Ovary (tissue), 7 donors: ENCODE measurements at regions not wholly inside any gene's neighbourhood (a gene's known extent, or its start where the extent isn't known, plus 50 kb on each side); places are given as distances from the start of the nearest gene placed in this dataset.

Experiments
- DNase-seq, 5 donors: peaks; one replicate each; pipeline ENCODE4 v3.0.0-alpha.2; 2019 to 2020
- H3K27ac ChIP-seq, 2 donors: fragments of 200-600 bp; one replicate each; pipeline versions ENCODE4 v1.5.1 to v1.8.0; 2019 to 2022
- H3K27me3 ChIP-seq: fragments of 200-600 bp; one replicate; pipeline ENCODE4 v1.8.0; 2022
- H3K36me3 ChIP-seq: fragments of 200-600 bp; sonication (generic); one replicate; pipeline ENCODE4 v1.5.1; 2019
- H3K4me1 ChIP-seq: one replicate; pipeline ENCODE4 v1.8.1; 2013; ENCODE audit warnings: mild to moderate bottlenecking, moderate library complexity; ENCODE audit not compliant: insufficient read depth
- H3K4me3 ChIP-seq: fragments of 200-600 bp; sonication (generic); one replicate; pipeline ENCODE4 v1.5.1; 2017
- H3K9me3 ChIP-seq, 2 donors: fragments of 200-600 bp in 1 of 2; sonication (generic) in 1 of 2; one replicate each; pipeline versions ENCODE4 v1.5.1 to v1.8.1; 2013 to 2019; ENCODE audit warnings: mild to moderate bottlenecking in 1 of 2, moderate library complexity in 1 of 2
- CTCF ChIP-seq, 3 donors: fragments of 450-650 bp in 2 of 3; fragments of 200-600 bp in 1 of 3; IDR thresholded peaks; one replicate each; pipeline versions ENCODE4 v1.5.1 to v1.8.0; 2016 to 2022; ENCODE audit warnings: antibody characterized with exemption in 3 of 3, mild to moderate bottlenecking in 1 of 3
- EP300 ChIP-seq: sonication (generic); formaldehyde crosslinking; IDR thresholded peaks from one replicate; pipeline ENCODE4 v1.6.1; 2017; ENCODE audit warnings: antibody characterized with exemption
- POLR2A ChIP-seq: fragments of 450-650 bp; IDR thresholded peaks from one replicate; pipeline ENCODE4 v1.6.1; 2017; ENCODE audit warnings: antibody characterized with exemption, mild to moderate bottlenecking, moderate library complexity
- WGBS, 3 donors: extraction: QIAGEN DNeasy Blood & Tissue Kit in 1 of 3; methylation state at CpG; one replicate each; pipeline versions ENCODE4 v1.1.5 to v1.1.7; 2013 to 2017; 5-methylcytosine and 5-hydroxymethylcytosine counted together
- intact Hi-C, 4 donors: fragments of 100-400 bp; cut with DNase I; formaldehyde crosslinking; loops; one replicate each; pipeline versions ENCODE4 v1.11.0 to v1.15.1; 2022 to 2023
- donor health status: DM: no; HTN: no; CAD: no; lungs with moderate emphysema.
- donor health status: DM: no; HTN: no; CAD: no.
- donor health status: Bipolar disorder and iron deficiency.
- donor health status: DM: no; HTN: no; CAD: no.
- donor health status: DM: yes; HTN: yes; CAD: no.

GRCh38 chr7:86252406-86252805 is 391.3 kb upstream of the GRM3 start:
- Histone ChIP-seq H3K4me1 (no peaks in the 10 kb centered on the region), H3K9me3 (no peaks in the 10 kb centered on the region), H3K27me3 (no peaks in the 10 kb centered on the region), H3K4me3 (no peak overlapping the region), H3K27ac (no peak overlapping the region), H3K36me3 (no peaks in the 10 kb centered on the region)
- intact Hi-C loops = no loop called here
- WGBS, 3 donors = 88 to 98% (median 91%) methylated on average over 2 of the region's 2 CpGs
- TF ChIP-seq POLR2A (no peak), CTCF (IDR thresholded peaks at IDR 0.05) (no peak), EP300 (no peak)
- DNase-seq = no peak

- intact Hi-C loops = no loop called here
- Histone ChIP-seq H3K4me3 (no peak overlapping the region), H3K9me3 (no peaks in the 10 kb centered on the region), H3K4me1 (no peaks in the 10 kb centered on the region), H3K27ac (no peak overlapping the region), H3K27me3 (no peaks in the 10 kb centered on the region), H3K36me3 (no peaks in the 10 kb centered on the region)
- no peak for DNase-seq
- WGBS, 3 donors = 43 to 64% (median 63%) methylated on average over 1 of the region's 1 CpG
- TF ChIP-seq CTCF (IDR thresholded peaks at IDR 0.05) = no peak
- no peak for TF ChIP-seq POLR2A
- no peak for TF ChIP-seq EP300
These were observed 394.7 kb upstream of the GRM3 start for GRCh38 chr7:86248977-86249376.

GRCh38 chr7:86243171-86243570 is 400.5 kb upstream of the GRM3 start:
- Histone ChIP-seq H3K9me3 (no peaks in the 10 kb centered on the region), H3K27me3 (no peaks in the 10 kb centered on the region), H3K36me3 (no peaks in the 10 kb centered on the region), H3K27ac (no peak overlapping the region), H3K4me1 (no peaks in the 10 kb centered on the region), H3K4me3 (no peak overlapping the region)
- intact Hi-C loops = no loop called here
- no peak for DNase-seq
- TF ChIP-seq POLR2A (no peak), EP300 (no peak)
- 36 to 62% (median 39%) methylated on average over 1 of the region's 1 CpG for WGBS, 3 donors

- H3K27ac ChIP-seq = no peak overlapping the region
- no peaks in the 10 kb centered on the region for H3K36me3 ChIP-seq
- H3K4me1 ChIP-seq = no peaks in the 10 kb centered on the region
- 86 to 98% (median 91%) methylated on average over 3 of the region's 3 CpGs for WGBS, 3 donors
- H3K4me3 ChIP-seq = no peak overlapping the region
- no peaks in the 10 kb centered on the region for H3K27me3 ChIP-seq
- no peak for TF ChIP-seq EP300
- no peak for TF ChIP-seq POLR2A
- TF ChIP-seq CTCF (IDR thresholded peaks at IDR 0.05) = no peak
- intact Hi-C loops = no loop called here
- H3K9me3 ChIP-seq = no peaks in the 10 kb centered on the region
- no peak for DNase-seq
These were observed 417.5 kb upstream of the GRM3 start for GRCh38 chr7:86226191-86226590.

- no peaks in the 10 kb centered on the region for H3K9me3 ChIP-seq
- intact Hi-C loops = no loop called here
- 81 to 100% (median 88%) methylated on average over 1 of the region's 1 CpG for WGBS, 3 donors
These were observed 420.9 kb upstream of the GRM3 start for GRCh38 chr7:86222806-86223205.

More at GRCh38 chr7:86222806-86223205, 420.9 kb upstream of the GRM3 start:
- no peaks in the 10 kb centered on the region for H3K36me3 ChIP-seq
- no peak for TF ChIP-seq POLR2A
- TF ChIP-seq EP300 = no peak
- no peak for TF ChIP-seq CTCF (IDR thresholded peaks at IDR 0.05)
- H3K4me3 ChIP-seq = no peak overlapping the region
- no peak overlapping the region for H3K27ac ChIP-seq
- no peaks in the 10 kb centered on the region for H3K4me1 ChIP-seq
- no peak for DNase-seq
- H3K27me3 ChIP-seq = no peaks in the 10 kb centered on the region
